ENCODE measurements at regions not wholly inside any gene's neighbourhood (a gene's known extent, or its start where the extent isn't known, plus 50 kb on each side); places are given as distances from the start of the nearest gene placed in this dataset.
"Not testable (repeated sequence)": the region's sequence is repeated elsewhere in the genome, so short reads cannot be mapped to it uniquely, and the experiment has no call there.

- H2BK5ac ChIP-seq (ENCODE audit: low read depth, low read length); H3K23ac ChIP-seq (ENCODE audit: insufficient read length); H2AK5ac ChIP-seq (ENCODE audit: low read depth, low read length); H2BK12ac ChIP-seq (ENCODE audit: low read depth, low read length); DNase-seq (ENCODE audit: low read depth in 1 of 2, low spot score in 2 of 2); H3K9me3 ChIP-seq (ENCODE audit: insufficient read depth in 2 of 2, low read depth in 1 of 2, low read length in 1 of 2); H3K79me2 ChIP-seq (ENCODE audit: control insufficient read depth in 1 of 2, insufficient read depth in 2 of 2, low read length in 2 of 2); H3K4ac ChIP-seq (replicated peaks; ENCODE audit: insufficient read length, low read depth, low read length); H3K56ac ChIP-seq (replicated peaks; ENCODE audit: insufficient read length, low read depth, low read length); H3K18ac ChIP-seq (ENCODE audit: extremely low read depth, low read length); H3K14ac ChIP-seq (ENCODE audit: insufficient read length); CTCF ChIA-PET (ENCODE audit: partially characterized antibody); POLR2A ChIA-PET (ENCODE audit: partially characterized antibody); H4K8ac ChIP-seq (ENCODE audit: extremely low read depth, insufficient read depth, low read length); H3K4me3 ChIP-seq (ENCODE audit: extremely low read depth in 1 of 4, insufficient read depth in 2 of 4, low read depth in 3 of 4, low read length in 4 of 4); H4K20me1 ChIP-seq (replicated peaks in 1 of 2; ENCODE audit: control insufficient read depth in 1 of 2, insufficient read depth in 2 of 2, low read length in 2 of 2); H3K4me1 ChIP-seq (replicated peaks in 1 of 4; ENCODE audit: control insufficient read depth in 3 of 4, insufficient read depth in 4 of 4, low read length in 3 of 4); H2BK20ac ChIP-seq (ENCODE audit: low read length); H2AFZ ChIP-seq (ENCODE audit: low read length); H3K79me1 ChIP-seq (ENCODE audit: low read depth, low read length); H3K4me2 ChIP-seq (ENCODE audit: insufficient read depth in 1 of 2, low read depth in 2 of 2, low read length in 2 of 2); H3K36me3 ChIP-seq (ENCODE audit: control insufficient read depth in 2 of 4, insufficient read depth in 4 of 4, low read length in 3 of 4); H3K27ac ChIP-seq (ENCODE audit: low read depth, low read length); H2BK120ac ChIP-seq (replicated peaks; ENCODE audit: low read depth, low read length); FAIRE-seq; H2BK15ac ChIP-seq (ENCODE audit: low read length); H4K5ac ChIP-seq (ENCODE audit: insufficient read length, low read depth, low read length); H3K9ac ChIP-seq (replicated peaks in 1 of 4; ENCODE audit: extremely low read depth in 1 of 4, low read depth in 3 of 4, low read length in 3 of 4); H4K91ac ChIP-seq (replicated peaks; ENCODE audit: insufficient read length, low read length); H3K23me2 ChIP-seq (ENCODE audit: low read depth, low read length): not testable (repeated sequence)
- peaks cover 0 to 11% (median 2%) of the 10 kb centered on the region in 4 experiments; a peak in 3 of 7 replicates for H3K27me3 ChIP-seq (replicated peaks in 1 of 4; ENCODE audit: control insufficient read depth in 3 of 4, extremely low read depth in 1 of 4, insufficient read depth in 3 of 4, low read length in 3 of 4)
- 94% methylated on average over 10 of the region's 13 CpGs; no CpG with 5 or more reads in 1 of the 2 experiments for WGBS, 2 experiments (ENCODE audit: extremely low coverage in 1 of 2, insufficient coverage in 1 of 2, insufficient read length in 1 of 2, insufficient replicate concordance in 2 of 2, low coverage in 1 of 2, low lambda C conversion rate in 2 of 2, missing lambda C conversion rate in 1 of 2)
Measured at GRCh38 chr9:102436599-102436998, 558.5 kb upstream of the CYLC2 start.

Measured in H1 (cell line).